B cell (primary cell): ENCODE measurements at regions not wholly inside any gene's neighbourhood (a gene's known extent, or its start where the extent isn't known, plus 50 kb on each side); places are given as distances from the start of the nearest gene placed in this dataset.
"Not testable (repeated sequence)": the region's sequence is repeated elsewhere in the genome, so short reads cannot be mapped to it uniquely, and the experiment has no call there.

ENCODE experiments used
- EZH2 ChIP-seq: IDR thresholded peaks from 2 replicates; pipeline ENCODE4 v1.6.1; 2012; ENCODE audit warnings: borderline replicate concordance, low read depth, mild to moderate bottlenecking, moderate library complexity, low read length; ENCODE audit not compliant: insufficient read depth, poor library complexity, severe bottlenecking
- TF ChIP-seq, protein P1 (sequence below): fragments of 200-600 bp; IDR thresholded peaks from one replicate; pipeline ENCODE4 v1.8.0; 2022; ENCODE audit warnings: antibody characterized with exemption, mild to moderate bottlenecking

GRCh38 chr4:18417651-18418050 lies 396.1 kb upstream of the LCORL start:
- TF ChIP-seq EZH2: not testable (repeated sequence)
- TF ChIP-seq, protein P1, sequence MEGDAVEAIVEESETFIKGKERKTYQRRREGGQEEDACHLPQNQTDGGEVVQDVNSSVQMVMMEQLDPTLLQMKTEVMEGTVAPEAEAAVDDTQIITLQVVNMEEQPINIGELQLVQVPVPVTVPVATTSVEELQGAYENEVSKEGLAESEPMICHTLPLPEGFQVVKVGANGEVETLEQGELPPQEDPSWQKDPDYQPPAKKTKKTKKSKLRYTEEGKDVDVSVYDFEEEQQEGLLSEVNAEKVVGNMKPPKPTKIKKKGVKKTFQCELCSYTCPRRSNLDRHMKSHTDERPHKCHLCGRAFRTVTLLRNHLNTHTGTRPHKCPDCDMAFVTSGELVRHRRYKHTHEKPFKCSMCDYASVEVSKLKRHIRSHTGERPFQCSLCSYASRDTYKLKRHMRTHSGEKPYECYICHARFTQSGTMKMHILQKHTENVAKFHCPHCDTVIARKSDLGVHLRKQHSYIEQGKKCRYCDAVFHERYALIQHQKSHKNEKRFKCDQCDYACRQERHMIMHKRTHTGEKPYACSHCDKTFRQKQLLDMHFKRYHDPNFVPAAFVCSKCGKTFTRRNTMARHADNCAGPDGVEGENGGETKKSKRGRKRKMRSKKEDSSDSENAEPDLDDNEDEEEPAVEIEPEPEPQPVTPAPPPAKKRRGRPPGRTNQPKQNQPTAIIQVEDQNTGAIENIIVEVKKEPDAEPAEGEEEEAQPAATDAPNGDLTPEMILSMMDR: not testable (repeated sequence)
